GM18519 (cell line): ENCODE measurements at regions not wholly inside any gene's neighbourhood (a gene's known extent, or its start where the extent isn't known, plus 50 kb on each side); places are given as distances from the start of the nearest gene placed in this dataset.

Experiments used
- ATAC-seq: cut with Tn5 transposase; IDR thresholded peaks from one replicate; pipeline ENCODE4 v1.9.1; 2021; ENCODE audit warnings: mild to moderate bottlenecking, moderate library complexity; ENCODE audit not compliant: unreplicated experiment, low FRiP score

DNA sequence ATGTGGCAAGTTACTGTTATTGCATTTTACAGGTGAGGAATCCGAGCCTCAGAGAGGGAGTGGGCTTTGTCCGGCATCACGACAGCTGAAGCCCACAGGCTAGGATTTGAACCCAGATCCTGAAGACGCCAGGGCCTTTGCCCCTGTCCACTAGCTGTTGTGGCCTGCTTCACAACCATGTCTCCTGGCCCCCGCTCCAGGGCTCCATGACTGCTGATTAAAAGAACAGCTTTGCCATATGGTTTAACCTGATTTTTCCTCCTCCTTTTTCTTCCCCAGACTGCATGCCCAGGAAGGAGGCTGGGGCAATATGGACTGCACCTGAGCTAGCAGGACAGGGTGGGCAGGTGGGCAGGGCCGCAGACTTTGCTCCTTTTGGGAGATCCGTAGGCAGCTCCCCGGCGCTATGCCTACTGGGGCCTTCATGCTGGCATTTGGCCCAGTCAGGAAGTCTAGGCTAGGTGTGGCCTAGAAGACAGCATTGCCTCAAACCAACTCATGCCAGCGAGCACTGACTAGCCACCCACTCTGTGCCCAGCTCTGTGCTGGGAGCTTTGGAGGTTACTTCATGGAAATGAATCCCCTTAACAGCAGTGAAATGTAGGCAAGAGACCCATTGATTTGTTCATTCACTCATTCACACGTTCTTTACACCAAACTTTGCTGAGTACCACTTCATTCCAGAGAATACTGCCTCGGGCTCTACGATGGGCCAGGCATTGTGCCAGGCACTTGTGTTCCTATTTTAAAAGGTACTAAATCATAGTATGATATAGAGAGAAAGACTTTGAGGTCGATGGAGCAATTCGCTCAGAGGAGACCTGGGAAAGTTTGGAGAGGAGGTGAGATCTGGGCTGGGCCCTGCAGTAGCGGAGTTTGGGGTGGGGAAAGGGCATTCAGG, 94.3 kb upstream of the CPEB4 start:
- no peak for ATAC-seq

DNA sequence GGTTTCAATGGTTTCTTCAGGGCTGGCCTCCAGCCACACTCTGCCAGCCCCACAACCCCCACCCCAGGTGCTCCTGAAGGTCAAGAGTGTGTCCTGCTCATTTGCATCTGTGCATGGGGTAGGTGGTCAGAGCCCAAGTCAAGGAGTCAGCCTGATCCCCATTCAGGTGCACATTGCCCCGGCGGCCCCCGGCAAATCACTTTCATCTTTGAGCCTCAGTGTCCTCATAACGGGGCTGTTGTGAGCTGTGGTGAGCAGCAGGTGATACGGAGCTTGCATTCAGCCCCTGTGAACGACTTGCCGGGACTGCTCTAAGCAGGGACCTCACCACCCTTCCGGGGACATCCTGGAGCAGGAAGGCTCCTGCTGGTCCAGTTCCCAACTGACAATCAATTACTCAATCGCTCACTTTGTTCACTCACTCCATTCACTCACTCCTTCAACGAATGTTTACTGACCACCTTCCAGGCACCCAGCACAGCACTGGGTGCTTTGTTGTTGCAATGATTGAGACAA, 93.2 kb upstream of the CPEB4 start:
- ATAC-seq, result no peak

DNA sequence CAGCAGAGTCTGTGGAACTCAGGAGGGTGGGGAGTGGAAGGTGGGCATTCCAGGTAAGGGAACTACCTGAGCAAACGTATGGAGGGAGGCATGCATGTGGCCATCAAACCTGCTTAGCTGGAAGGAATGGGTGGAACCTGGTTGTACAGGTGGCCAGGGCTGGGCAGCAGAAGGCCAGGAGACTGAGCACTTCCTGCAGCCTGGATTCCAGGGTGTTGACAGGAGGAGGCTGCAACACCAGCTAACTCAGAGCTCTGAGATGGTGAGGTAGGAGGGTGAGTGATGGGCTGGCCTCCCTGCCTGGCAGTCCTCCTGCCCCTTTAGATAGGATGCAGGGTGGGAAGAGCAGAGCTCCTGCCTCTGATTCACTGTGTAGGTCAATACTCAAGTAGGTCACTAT, 92.5 kb upstream of the CPEB4 start:
- ATAC-seq, result no peak

DNA sequence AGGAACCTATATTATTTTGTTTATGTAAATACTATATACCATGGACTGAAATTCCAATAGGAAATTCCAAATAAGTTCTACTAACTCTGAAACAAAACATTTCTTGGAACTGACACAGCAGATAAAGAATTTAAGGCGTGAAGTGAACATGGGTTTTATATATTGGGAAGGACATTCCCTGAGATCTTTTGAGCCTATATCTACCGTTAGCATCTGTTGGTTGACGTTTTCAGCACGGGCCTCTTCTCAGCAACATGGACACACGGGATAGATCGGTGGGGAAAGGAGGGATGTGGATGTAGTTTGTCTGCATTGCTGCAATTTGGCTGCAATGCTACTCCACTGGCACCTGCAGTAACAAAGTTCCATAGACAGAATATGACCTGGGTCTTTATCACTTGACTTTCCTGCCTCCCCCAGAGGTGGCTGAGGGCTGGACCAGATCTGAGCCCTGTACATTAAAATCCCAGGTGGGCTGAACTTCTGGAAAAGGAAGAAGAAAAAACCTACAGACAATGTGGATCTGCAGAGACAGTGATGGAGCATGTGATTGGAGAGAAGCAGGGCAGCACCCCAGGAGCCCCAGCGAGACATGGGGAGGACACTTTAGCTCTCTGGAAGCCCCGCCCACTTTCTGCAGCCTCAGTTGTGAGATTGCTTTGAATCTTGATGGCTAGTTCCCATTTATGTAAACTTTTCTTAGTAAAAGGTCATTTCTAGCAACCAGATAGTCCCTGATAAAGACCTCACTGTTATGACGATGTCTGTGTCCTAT, 91.2 kb upstream of the CPEB4 start:
- no peak for ATAC-seq

DNA sequence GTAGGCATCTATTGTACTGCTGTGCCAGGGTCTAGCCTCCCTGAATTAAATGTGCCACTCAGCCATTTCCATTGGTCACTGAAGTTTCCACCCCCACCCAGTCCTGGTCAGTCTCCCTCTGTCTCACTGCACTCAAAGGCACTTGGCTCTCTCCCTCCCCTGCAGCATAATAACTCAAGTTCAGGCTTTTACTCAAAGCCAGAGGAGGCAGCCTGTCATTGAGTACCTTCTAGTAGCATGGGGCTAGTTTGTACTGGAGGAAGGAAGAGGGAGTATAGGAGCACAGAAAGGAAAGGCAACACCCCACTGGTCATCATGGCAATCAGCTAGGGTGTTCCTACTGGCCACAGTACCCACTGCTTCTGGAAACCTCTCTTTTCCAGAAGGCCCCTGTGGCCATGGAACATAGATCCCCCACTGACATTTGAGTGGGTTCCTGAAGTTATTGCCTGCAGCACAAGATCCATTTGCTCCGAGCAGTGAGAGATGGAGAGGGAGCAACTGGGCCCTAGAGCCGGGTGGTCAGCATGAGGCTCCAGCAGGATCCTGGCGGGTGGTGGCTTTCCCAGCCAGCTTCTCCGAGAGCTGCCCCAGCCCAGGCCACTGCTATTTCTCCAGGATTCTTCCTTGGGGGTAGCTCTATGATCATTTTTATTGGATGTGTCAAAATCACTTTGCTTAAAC, 89.9 kb upstream of the CPEB4 start:
- no peak for ATAC-seq

DNA sequence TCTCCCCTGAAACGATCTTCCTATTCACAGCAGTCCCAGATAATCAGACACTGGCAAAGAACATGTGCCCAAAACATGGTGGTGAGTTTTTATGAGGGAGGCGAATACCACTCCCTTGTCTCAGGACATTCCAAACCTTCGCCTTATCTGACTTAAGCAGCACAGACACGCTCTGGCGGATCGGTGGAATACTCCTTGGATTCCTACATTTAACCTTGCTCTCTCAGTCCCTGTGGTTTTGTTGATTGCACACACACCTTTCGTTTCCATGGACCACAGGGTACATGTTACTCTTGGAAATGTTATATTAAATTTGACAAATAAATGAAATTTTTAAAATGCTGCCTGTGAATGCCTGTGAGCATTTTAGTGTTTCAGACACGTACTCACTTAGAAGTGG, 87.8 kb upstream of the CPEB4 start:
- no peak for ATAC-seq

DNA sequence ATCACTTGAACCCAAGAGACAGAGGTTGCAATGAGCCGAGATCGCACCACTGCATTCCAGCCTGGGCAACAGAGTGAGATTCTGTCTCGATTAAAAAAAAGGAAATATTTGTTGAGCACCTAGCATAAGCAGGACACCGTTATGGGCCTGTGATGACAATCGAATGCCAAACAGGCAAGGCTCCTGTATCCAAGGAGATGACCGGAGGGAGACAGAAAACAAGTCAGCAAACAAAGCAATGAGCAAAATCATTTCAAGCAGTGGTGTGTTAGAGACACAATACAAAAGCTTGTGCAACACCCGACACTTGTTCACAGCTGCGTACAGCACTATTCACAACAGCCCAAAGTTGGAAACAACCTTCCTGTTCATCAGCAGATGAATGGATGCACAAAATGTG, 87.1 kb upstream of the CPEB4 start:
- no peak for ATAC-seq

DNA sequence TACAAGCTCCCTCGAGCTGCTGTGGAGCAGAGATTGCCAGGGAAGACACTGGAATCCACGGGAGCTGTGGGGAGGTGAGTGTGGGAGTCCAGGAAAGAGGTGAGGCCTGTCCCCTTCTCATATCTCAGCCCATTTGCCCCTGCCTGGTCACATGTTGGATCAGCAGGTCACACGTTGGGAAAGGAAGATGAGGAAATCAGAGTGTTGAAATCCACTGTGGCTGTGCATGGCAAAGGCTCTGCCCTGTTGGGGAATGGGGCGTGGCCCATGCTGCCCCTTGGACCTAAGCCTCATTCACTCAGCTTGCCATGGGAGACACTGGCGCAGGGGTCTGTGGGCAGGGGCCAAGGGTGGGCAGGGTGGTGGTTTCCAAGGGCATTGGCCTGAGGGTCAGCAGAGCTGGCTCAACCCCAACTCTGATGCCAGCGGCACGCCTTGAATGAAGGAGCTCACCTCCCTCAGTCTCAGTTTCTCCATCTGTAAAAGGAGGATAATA, 85.4 kb upstream of the CPEB4 start:
- no peak for ATAC-seq

DNA sequence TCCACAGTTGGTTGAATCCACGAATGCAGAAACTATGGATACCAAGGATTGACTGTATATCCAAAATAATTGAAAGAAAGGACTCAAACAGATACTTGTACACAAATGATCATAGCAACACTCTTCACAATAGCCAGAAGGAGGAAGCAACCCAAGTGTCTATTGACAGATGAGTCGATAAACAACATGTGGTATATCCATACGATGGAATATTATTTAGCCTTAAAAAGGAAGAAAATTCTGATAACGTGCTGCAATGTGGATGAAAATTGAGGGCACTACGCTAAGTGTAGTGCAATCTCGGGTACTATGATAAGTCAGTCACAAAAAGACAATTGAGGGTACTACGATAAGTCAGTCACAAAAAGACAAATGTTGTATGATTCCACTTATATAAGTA, 83.6 kb upstream of the CPEB4 start:
- ATAC-seq, result no peak

DNA sequence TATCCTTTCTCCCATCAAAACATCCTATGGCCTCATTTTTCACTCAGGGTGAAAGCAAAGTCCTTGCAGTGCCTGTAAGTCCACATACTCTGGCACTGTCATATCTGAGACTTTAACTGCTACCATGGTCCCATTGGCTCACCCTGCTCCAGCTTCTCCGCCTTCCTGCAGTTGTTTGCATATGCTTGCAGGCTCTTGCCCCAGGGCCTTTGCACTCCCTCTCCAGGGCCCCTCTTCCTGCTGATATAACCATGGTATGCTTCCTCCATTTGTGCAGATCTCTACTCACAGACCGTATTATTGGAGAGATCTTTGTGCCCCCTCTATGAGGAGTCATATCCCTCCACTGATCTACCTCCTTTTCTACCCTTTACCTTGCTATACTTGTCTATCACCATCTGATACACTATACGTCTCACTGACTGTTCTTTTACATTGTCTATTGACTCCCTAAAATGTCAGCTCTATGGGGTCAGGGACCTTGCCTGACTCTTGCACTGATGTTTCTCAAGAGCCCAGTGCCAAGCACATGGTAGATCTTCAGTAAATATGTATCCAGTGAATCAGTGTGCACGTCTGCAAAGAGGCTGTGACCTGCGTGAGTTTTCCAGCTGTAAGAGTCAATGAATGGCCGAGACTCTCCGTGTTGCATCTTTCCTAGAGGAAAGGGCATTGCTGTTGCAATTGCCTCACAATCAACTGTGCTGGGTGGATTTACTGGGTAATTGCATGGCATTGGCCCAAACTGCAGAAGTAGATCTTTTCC, 81.7 kb upstream of the CPEB4 start:
- ATAC-seq, result no peak

DNA sequence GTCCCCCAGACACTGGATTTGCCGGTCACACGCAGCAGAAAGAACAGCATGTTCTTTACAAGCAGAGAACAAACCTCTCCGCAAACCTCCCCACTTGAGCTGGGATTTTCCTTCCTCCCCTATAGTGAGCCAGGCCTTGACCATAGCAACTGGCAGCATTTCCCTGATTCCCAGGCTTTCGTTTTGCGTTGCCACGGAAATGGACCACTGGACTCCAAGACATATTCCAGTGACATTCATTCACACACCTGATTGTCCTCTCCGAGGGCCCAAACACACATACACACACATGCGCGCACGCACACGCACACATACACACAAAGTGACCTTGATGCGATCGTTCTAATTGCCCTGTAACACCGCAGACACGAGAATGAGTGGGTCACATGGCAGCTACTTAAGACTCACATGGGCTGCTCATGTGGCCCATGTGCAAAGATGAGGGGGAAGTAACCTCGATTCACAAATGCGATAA, 80.9 kb upstream of the CPEB4 start:
- ATAC-seq, result no peak

DNA sequence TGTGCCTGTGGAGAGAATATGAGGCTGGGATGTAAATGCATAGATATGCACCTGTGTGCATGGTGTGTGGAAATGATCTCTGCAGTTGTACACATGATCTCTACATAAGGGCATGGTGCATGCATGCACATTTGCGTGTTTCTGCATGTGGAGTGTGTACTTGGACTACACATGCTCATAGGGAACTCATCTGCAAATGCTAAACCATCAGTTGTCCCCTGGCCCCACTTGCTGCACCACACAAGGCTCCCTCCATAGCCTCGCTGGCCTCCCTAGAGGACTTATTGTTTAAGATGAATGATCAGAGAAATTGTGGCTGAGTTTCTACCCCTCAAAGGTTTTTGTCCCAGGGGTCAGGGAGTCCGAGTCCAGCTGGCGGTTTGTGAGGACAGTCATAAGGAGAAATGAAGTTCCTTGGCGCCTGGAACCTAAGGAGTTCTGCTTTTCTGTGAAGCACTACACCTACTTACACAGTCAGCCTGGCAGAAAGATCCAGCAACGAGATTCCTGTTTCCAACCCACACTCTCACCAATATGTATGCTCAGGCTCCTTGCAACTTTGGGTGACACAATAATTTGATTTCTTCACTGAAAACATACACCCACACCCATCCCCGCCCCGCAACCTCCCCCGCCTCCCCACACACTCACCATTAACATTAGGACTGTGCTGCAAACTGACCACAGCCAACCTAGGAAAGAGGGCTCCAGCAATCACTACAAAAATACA, 79.9 kb upstream of the CPEB4 start:
- ATAC-seq, result no peak

DNA sequence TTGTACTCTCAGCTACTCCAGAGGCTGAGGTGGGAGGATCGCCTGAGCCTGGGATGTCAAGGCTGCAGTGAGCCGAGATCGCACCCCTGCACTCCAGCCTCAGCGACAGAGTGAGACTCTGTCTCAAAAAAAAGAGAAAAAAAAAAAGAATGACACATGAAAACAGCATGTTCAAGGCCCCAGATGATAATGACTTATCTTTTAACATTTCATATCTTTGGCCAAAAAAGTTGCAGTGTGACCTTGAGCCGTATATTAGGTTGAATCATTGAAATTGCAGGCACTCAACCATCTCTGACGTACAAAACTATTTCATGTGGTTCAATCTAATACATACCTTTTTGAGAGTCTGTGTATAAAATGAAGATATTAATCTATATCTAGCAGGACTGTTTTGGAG, 79.1 kb upstream of the CPEB4 start:
- no peak for ATAC-seq

DNA sequence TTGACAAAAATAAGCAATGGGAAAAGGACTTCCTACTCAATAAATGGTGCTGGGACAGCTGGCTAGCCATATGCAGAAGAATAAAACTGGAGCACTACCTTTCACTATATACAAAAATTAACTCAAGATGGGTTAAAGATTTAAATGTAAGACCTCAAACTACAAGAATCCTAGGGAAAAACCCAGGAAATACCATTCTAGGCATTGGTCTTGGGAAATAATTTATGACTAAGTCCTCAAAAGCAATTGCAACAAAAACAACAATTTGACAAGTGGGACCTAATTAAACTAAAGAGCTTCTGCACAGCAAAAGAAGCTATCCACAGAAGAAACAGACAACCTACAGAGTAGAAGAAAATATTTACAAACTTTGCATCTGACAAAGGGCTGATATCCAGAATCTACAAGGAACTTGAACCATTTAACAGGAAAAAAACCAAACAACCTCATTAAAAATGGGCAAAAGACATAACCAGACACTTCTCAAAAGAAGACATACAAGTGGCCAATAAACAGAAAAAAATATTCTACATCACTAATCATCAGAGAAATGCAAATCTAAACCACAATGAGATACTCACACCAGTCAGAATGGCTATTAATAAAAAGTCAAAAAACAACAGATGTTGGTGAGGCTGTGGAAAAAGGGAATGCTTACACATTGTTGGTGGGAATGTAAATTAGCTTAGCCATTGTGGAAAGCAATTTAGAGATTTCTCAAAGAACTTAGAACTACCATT, 75.2 kb upstream of the CPEB4 start:
- no peak for ATAC-seq

DNA sequence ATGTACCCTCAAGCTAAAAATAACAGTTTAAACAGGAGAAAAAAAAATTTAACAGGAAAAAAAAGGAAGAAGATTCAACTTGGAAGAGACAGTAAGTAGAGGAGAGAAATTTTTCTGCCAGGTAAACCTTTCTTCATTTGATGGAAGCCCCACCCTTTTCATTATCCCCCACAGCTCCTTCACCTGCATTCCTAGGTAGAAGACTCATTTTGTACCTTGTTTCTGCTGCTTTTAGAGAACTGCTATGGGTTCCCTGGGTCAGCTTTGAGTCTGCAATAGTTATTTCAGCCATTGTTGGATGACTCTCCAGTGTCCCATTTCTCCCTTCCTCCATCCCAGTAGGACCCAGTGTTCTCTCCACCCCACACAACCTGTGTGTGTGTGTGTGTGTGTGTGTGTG, 74.1 kb upstream of the CPEB4 start:
- no peak for ATAC-seq

DNA sequence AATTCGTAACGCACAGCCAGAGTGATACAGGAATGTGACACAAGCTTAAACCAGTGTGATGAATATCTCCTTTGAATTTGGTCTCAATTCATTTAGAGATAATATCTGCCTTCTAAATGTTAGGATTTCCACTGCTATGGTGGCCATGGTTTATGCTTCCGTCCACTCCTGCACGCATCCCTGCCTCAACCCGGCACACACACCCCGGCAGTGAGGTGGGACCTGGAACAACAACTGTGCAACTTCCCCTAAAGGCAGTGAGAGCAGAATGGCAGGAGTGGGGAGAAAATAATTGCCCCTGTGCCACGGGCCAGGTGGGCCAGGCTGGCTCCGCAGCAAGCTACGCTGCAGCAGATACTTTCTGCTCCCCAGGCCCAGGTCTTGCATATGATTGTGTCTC, 72.6 kb upstream of the CPEB4 start:
- no peak for ATAC-seq

DNA sequence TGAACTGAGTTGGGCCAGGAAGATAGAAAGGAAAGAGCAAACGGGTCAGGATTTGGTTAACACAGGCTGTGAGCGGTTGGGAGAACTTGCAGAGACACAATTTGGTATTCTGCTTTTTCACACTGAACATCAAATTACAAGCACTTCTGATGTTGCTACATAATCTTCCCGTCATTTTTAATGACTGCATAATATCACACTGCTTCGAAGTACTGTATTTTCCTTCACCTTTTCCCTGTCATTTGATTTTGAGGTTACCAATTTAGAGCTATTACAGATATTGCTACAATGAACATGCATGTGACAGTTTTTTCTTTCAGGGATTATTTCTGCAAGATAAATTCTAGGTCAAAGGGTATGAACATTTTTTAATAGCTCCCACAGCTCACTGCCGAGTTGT, 71.4 kb upstream of the CPEB4 start:
- no peak for ATAC-seq

DNA sequence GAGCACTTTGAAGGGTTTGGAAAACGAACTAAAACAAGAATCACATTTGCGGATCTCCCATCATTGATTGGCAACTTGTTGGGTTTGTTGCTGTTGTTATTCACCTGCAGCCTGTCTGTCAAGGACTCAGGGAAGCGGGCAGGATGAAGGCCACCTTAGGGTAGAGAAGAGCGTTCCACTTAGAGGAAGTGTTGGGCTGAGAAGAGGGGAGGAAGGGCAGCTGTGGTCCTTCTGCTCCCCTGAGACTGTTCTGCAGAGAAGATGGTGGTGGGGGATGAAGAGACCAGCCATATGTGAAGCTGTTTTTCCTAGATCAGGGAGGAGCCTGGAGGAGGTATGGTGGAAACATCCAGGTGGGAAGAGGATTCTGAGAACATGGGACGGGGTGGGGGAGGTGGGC, 70.6 kb upstream of the CPEB4 start:
- ATAC-seq, result no peak

DNA sequence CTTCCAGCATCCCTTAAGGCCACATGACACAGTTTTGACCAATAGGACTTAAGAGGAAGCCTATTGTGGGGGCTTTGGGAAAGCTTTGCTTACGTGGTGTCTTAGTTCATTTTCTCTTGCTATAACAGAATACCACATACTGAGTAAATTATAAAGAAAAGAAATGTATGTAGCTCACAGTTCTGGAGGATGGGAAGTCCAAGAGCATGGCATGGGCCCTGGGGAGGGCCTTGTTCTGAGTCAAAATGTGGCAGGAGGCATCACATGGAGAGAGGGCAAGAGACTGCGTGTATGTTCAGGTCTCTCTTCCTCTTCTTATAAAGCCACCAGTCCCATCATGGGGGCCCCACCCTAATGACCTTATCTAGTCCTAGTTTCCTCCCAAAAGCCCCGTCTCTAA, 68.6 kb upstream of the CPEB4 start:
- ATAC-seq, result no peak
